GM12878 (cell line): ENCODE measurements at regions not wholly inside any gene's neighbourhood (a gene's known extent, or its start where the extent isn't known, plus 50 kb on each side); places are given as distances from the start of the nearest gene placed in this dataset.

Experiments
- ATAC-seq: fragments of 200-7000 bp; cut with Tn5 transposase; 3 replicates; pipeline ENCODE4 v1.9.1; 2020; ENCODE audit warnings: mild to moderate bottlenecking, moderate library complexity
- BruUV-seq: library from RNA; stranded (reverse); fragments of 400-500 nt; replicated peaks from 2 replicates; lab custom pipeline; 2021; lab: Mats Ljungman, UMichigan
- CTCF ChIA-PET: fragments of 300-600 bp; sonication (Branson Sonifier 250); formaldehyde crosslinking; extraction: SDS; loops from one replicate; lab custom pipeline; 2021; ENCODE audit warnings: inconsistent platforms; lab: Yijun Ruan, JAX
- POLR2A ChIA-PET: fragments of 350-600 bp; formaldehyde crosslinking; extraction: SDS; loops from one replicate; lab custom pipeline; 2021; ENCODE audit warnings: inconsistent platforms; lab: Charles Lee
- RAD21 ChIA-PET: fragments of 300-600 bp; sonication (Branson Sonifier 250); formaldehyde crosslinking; loops from one replicate; lab custom pipeline; 2023; ENCODE audit warnings: antibody characterized with exemption; ENCODE audit not compliant: unreplicated experiment; lab: Charles Lee
- SMC1A ChIA-PET: fragments of 300-600 bp; sonication (Branson Sonifier 250); formaldehyde crosslinking; loops from one replicate; lab custom pipeline; 2023; ENCODE audit not compliant: unreplicated experiment, uncharacterized antibody; lab: Charles Lee
- DNase-seq: peaks from one replicate; pipeline ENCODE4 v3.0.0-alpha.2; 2011; ENCODE audit warnings: low read depth, low spot score
- FAIRE-seq: peaks from 3 replicates; lab custom pipeline; 2011; peaks lifted over from hg19 to GRCh38; lab: Jason Lieb, UNC
- H2AFZ ChIP-seq: 2 replicates; pipeline ENCODE4 v1.6.0; 2011; ENCODE audit warnings: low read depth, low read length, control low read depth; ENCODE audit not compliant: control insufficient read depth
- H3K27ac ChIP-seq: 2 replicates; pipeline ENCODE4 v1.5.1; 2011; ENCODE audit warnings: control low read depth; ENCODE audit not compliant: control insufficient read depth, insufficient read depth
- H3K27me3 ChIP-seq, 2 experiments: replicated peaks in 1 of 2; 2 replicates each; pipeline versions ENCODE4 v1.6.0 to v1.6.1; 2011; ENCODE audit warnings: low read length in 1 of 2; ENCODE audit not compliant: control insufficient read depth in 2 of 2, insufficient read depth in 2 of 2
- H3K36me3 ChIP-seq, 2 experiments: 2 replicates each; pipeline ENCODE4 v1.5.1; 2011; ENCODE audit warnings: low read length in 1 of 2; ENCODE audit not compliant: control insufficient read depth in 2 of 2, insufficient read depth in 2 of 2
- H3K4me1 ChIP-seq: 2 replicates; pipeline ENCODE4 v1.6.1; 2011; ENCODE audit warnings: mild to moderate bottlenecking, low read length, moderate library complexity, mixed read lengths; ENCODE audit not compliant: control insufficient read depth, insufficient read depth
- H3K4me2 ChIP-seq: 2 replicates; pipeline ENCODE4 v1.6.0; 2011; ENCODE audit warnings: control low read depth; ENCODE audit not compliant: control insufficient read depth, insufficient read depth
- H3K4me3 ChIP-seq: fragments of 200-600 bp; sonication (generic); 2 replicates; pipeline ENCODE4 v1.5.1; 2016
- H3K79me2 ChIP-seq: 2 replicates; pipeline ENCODE4 v1.6.0; 2011; ENCODE audit warnings: low read length; ENCODE audit not compliant: control insufficient read depth, insufficient read depth
- H3K9ac ChIP-seq: 2 replicates; pipeline ENCODE4 v1.8.0; 2011; ENCODE audit warnings: low read length, control low read depth, mixed read lengths; ENCODE audit not compliant: control insufficient read depth, insufficient read depth
- H3K9me3 ChIP-seq: replicated peaks from 3 replicates; pipeline ENCODE4 v1.5.1; 2011; ENCODE audit warnings: mild to moderate bottlenecking, low read length; ENCODE audit not compliant: control insufficient read depth, insufficient read depth
- H4K20me1 ChIP-seq: 2 replicates; pipeline ENCODE4 v1.6.0; 2011; ENCODE audit not compliant: control insufficient read depth, insufficient read depth
- ATF3 ChIP-seq: IDR thresholded peaks from 2 replicates; pipeline ENCODE4 v1.6.1; 2011; ENCODE audit warnings: low read depth, mild to moderate bottlenecking, low read length, moderate library complexity, borderline replicate concordance; ENCODE audit errors: extremely low read depth
- CBFB ChIP-seq: IDR thresholded peaks from 2 replicates; pipeline ENCODE4 v1.6.1; 2016; ENCODE audit warnings: antibody characterized with exemption, low read depth
- CHD4 ChIP-seq: fragments of 200-600 bp; sonication (generic); IDR thresholded peaks from 2 replicates; pipeline ENCODE4 v1.6.1; 2016; ENCODE audit warnings: mild to moderate bottlenecking
- CTCF ChIP-seq, 3 experiments: IDR thresholded peaks in 2 of 3; conservative IDR thresholded peaks in 1 of 3; 2 replicates each; pipeline ENCODE4 v1.5.1; 2011; ENCODE audit warnings: low read depth in 3 of 3, low read length in 3 of 3, mild to moderate bottlenecking in 3 of 3, control low read depth in 2 of 3, moderate library complexity in 2 of 3, inconsistent platforms in 1 of 3, mixed read lengths in 1 of 3; ENCODE audit not compliant: control insufficient read depth in 2 of 3, insufficient read depth in 1 of 3; ENCODE audit errors: extremely low read depth in 1 of 3
- HCFC1 ChIP-seq: fragments of 150-350 bp; IDR thresholded peaks from 2 replicates; pipeline ENCODE4 v1.6.1; 2014; ENCODE audit warnings: low read length
- HDGF ChIP-seq: fragments of 450-650 bp; IDR thresholded peaks from 2 replicates; pipeline ENCODE4 v1.6.1; 2016; ENCODE audit warnings: antibody characterized with exemption
- JUNB ChIP-seq: IDR thresholded peaks from 2 replicates; pipeline ENCODE4 v1.6.1; 2016; ENCODE audit warnings: antibody characterized with exemption, mild to moderate bottlenecking
- NR2C1 ChIP-seq: fragments of 450-650 bp; IDR thresholded peaks from 2 replicates; pipeline ENCODE4 v1.6.1; 2017; ENCODE audit warnings: antibody characterized with exemption, mild to moderate bottlenecking, moderate library complexity
- PML ChIP-seq: IDR thresholded peaks from 2 replicates; pipeline ENCODE4 v1.6.1; 2012; ENCODE audit warnings: low read length, inconsistent platforms
- RB1 ChIP-seq: fragments of 450-650 bp; formaldehyde crosslinking; IDR thresholded peaks from 2 replicates; pipeline ENCODE4 v1.6.1; 2017; ENCODE audit warnings: mild to moderate bottlenecking, borderline replicate concordance
- RBBP5 ChIP-seq: fragments of 200-600 bp; sonication (generic); conservative IDR thresholded peaks from 2 replicates; pipeline ENCODE4 v1.6.1; 2016
- RFX5 ChIP-seq: IDR thresholded peaks from 2 replicates; pipeline ENCODE4 v1.6.1; 2011; ENCODE audit warnings: low read depth, low read length, improper control_type of control experiment
- SP1 ChIP-seq: IDR thresholded peaks from one replicate; pipeline ENCODE4 v1.6.1; 2011; ENCODE audit warnings: low read depth, low read length
- ZBTB11 ChIP-seq: fragments of 450-650 bp; formaldehyde crosslinking; IDR thresholded peaks from 2 replicates; pipeline ENCODE4 v1.5.0; 2022; ENCODE audit warnings: mild to moderate bottlenecking, missing genetic modification characterization
- ZNF207 ChIP-seq: fragments of 450-650 bp; IDR thresholded peaks from 2 replicates; pipeline ENCODE4 v1.6.1; 2014; ENCODE audit warnings: antibody characterized with exemption, mild to moderate bottlenecking, borderline replicate concordance
- WGBS: methylation state at CpG from one replicate; pipeline ENCODE4 v1.1.6; 2016; ENCODE audit warnings: low lambda C conversion rate; ENCODE audit not compliant: insufficient replicate concordance, insufficient coverage; ENCODE audit errors: missing lambda C conversion rate; 5-methylcytosine and 5-hydroxymethylcytosine counted together
- in situ Hi-C: fragments of 300-500 bp; cut with MboI; formaldehyde crosslinking; loops from 9 replicates; pipeline ENCODE4 v1.14.3; 2018; ENCODE audit warnings: mixed read lengths
- intact Hi-C: fragments of 100-400 bp; cut with micrococcal nuclease; formaldehyde crosslinking; loops from one replicate; pipeline ENCODE4 v1.14.2; 2022; ENCODE audit not compliant: unreplicated experiment

- DNase-seq, result no peak
- H3K9ac ChIP-seq, result no peak overlapping the region
- H3K27me3 ChIP-seq, result no peaks in the 10 kb centered on the region
- POLR2A ChIA-PET, result no interaction called here
- TF ChIP-seq ATF3 (no peak), CHD4 (no peak), RFX5 (no peak), HDGF (no peak), RBBP5 (no peak), PML (no peak), NR2C1 (no peak), SP1 (no peak), HCFC1 (no peak), RB1 (no peak)
- TF ChIP-seq, all 136 proteins: peak for 0
- H3K4me3 ChIP-seq, result no peak overlapping the region
- SMC1A ChIA-PET, result interaction anchor here (1.2 kb wide), 1 partner anchor 11 kb away, joined by 4 read pairs; no protein-coding TSS in a partner anchor
- RAD21 ChIA-PET, result no interaction called here
- no peak for ATAC-seq
- no TSS peak for BruUV-seq
- H2AFZ ChIP-seq, result no peak overlapping the region
- CTCF ChIA-PET, result interaction anchor here (0.7 kb wide), 1 partner anchor 831 kb away, joined by 3 read pairs; no protein-coding TSS in a partner anchor
- H3K36me3 ChIP-seq, result no peaks in the 10 kb centered on the region
- intact Hi-C loops, result no loop called here
- 0% methylated on average over 1 of the region's 1 CpG for WGBS
- in situ Hi-C loops, result no loop called here
- no peak overlapping the region for H3K4me2 ChIP-seq
- H3K4me1 ChIP-seq, result no peaks in the 10 kb centered on the region
- H3K27ac ChIP-seq, result no peak overlapping the region
- H3K9me3 ChIP-seq, result peaks cover 1% of the 10 kb centered on the region
- FAIRE-seq, result no peak
- H3K79me2 ChIP-seq, result no peaks in the 10 kb centered on the region
- H4K20me1 ChIP-seq, result no peaks in the 10 kb centered on the region
These were observed 183.8 kb upstream of the SMLR1 start for GRCh38 chr6:130643361-130643760.

GRCh38 chr6:130644175-130644574 is 183.0 kb upstream of the SMLR1 start:
- Histone ChIP-seq H3K27me3 (no peaks in the 10 kb centered on the region), H3K4me3 (no peak overlapping the region)
- TF ChIP-seq SP1, result no peak
- no peak for TF ChIP-seq ZNF207
- no peak for TF ChIP-seq CBFB
- no peak for TF ChIP-seq RFX5
- TF ChIP-seq ZBTB11 (CRISPR knock-in tag), result no peak
- no peak for TF ChIP-seq JUNB
- no peak for TF ChIP-seq CTCF (IDR thresholded peaks at IDR 0.05 in 2 of 3, conservative IDR thresholded peaks at IDR 0.05 in 1 of 3; ENCODE audit: control insufficient read depth in 2 of 3, extremely low read depth in 1 of 3, insufficient read depth in 1 of 3, low read depth in 3 of 3, low read length in 3 of 3)

More at GRCh38 chr6:130644175-130644574, 183.0 kb upstream of the SMLR1 start:
- 20% methylated on average over 2 of the region's 2 CpGs for WGBS
- ChIA-PET CTCF (no interaction called here), RAD21 (no interaction called here), SMC1A (interaction anchor here (1.2 kb wide), 1 partner anchor 12 kb away, joined by 4 read pairs; no protein-coding TSS in a partner anchor), POLR2A (no interaction called here)
- Histone ChIP-seq H3K4me1 (no peaks in the 10 kb centered on the region), H3K9me3 (peaks cover 1% of the 10 kb centered on the region), H2AFZ (no peak overlapping the region), H4K20me1 (no peaks in the 10 kb centered on the region), H3K79me2 (no peaks in the 10 kb centered on the region), H3K36me3 (no peaks in the 10 kb centered on the region), H3K27ac (no peak overlapping the region), H3K4me2 (no peak overlapping the region), H3K9ac (no peak overlapping the region)
- in situ Hi-C loops (no loop called here), intact Hi-C loops (no loop called here)
- ATAC-seq (no peak), DNase-seq (no peak), FAIRE-seq (no peak)
- no TSS peak for BruUV-seq
